Endothelial cell of hepatic sinusoid (primary cell): ENCODE measurements at regions not wholly inside any gene's neighbourhood (a gene's known extent, or its start where the extent isn't known, plus 50 kb on each side); places are given as distances from the start of the nearest gene placed in this dataset.

Experiments used
- in situ Hi-C: cut with HindIII; loops from 2 replicates; pipeline ENCODE4 v1.10.0; 2017; ENCODE audit warnings: low sequenced_read_pairs

DNA sequence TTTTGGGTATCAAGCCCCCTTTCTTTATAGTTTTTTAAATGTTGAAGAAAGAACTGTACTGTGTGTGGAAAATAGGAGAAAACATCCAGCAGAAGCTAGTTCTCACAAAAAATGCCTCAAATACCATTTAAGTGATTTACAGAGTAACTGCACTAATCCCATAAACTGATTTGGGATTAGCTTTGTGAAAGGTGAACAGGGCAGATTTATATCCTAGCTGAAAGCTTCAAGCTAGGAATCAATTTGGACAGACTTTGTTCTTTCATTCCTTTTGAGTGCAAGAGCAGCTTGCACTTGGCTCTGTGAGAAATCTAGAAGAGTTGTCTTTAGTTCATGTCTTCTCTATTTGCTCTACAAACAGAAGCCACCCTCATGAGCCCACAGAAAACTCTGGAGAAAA is 183.9 kb upstream of the VRK2 start:
- in situ Hi-C loops: no loop called here

DNA sequence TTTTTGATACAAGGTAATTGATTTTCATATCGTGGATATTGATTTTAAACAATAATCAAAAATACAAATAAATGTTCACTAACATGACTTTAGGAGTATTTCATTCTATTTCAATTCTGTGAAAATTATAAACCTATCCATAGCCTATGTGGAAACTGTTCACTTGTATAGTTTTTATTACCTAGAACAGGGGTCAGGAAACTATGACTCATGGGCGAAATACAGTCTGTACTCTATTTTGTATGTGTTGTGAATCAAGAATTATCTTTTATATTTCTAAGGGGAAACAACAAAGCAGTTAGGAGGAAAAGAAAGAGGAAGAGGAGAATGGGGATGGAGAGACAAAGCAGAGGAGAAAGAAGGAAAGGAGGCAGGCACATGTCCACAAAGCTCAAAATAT is 181.7 kb upstream of the VRK2 start:
- in situ Hi-C loops: no loop called here

DNA sequence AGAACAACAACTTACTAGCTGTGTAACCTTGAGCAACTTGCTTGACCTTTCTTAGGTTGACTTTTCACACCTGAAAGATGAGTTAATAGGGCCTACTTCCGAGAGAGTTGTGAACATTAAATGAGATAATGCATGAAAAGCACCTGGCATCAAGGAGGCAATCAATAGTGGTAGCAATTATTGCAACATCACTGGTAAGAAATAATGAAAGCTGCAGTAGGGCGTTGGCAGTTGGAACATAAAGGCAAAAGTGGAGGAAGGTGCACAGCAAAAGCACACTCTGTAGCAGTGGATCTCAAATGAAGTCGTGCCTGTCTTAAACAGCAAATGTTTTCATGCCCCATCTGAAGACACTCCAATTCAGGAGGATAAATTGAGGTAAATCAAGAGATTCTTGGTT is 178.9 kb upstream of the VRK2 start:
- in situ Hi-C loops: no loop called here

DNA sequence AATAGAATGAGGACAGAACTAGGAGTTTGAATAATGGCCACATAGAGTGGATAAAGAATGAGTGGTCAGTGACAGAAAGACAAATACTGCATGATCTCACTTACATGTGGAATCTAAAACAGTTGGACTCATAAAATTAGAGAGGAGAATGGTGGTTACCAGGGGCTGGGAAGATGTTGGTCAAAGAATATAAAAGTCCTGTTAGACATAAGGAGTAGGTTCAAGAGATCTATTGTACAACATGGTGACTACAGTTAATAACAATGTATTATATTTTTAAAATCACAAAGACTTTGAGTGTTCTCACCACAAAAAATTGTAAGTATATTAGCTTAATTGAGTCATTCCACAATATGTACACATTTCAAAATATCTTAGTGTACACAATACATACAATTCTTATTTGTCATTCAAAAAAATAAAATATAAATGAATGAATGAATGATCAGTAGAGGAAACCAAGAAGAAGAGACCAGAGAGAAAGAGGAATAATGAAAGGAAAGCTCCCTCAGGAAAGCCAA is 177.9 kb upstream of the VRK2 start:
- in situ Hi-C loops: no loop called here

DNA sequence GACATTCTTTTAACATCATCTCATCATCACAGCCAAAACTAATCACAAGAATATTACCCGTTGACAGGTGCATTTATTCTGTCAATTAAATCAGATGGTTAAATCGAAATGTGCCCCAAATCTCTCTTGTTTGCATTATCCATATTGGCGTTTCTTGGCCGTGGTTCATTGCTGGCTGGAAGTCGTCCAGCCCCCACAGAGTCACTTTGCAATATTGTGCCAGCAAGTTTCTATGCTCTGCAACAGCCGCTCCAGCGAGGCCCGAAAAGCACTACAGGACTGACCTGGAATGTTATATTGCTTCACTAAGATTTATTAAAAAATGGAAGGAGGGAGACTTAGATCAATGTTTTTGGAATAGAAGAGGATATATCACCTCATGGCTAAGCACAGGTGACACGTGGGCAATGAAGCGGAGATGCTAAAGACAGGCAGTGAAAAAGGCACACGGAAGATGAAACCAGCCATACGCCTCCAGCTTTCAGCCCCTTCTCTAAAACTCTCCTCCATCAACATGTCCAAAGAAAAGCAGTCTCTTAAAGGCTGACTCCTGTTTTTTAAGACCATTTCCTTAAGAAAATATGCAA is 176.8 kb upstream of the VRK2 start:
- in situ Hi-C loops: no loop called here

DNA sequence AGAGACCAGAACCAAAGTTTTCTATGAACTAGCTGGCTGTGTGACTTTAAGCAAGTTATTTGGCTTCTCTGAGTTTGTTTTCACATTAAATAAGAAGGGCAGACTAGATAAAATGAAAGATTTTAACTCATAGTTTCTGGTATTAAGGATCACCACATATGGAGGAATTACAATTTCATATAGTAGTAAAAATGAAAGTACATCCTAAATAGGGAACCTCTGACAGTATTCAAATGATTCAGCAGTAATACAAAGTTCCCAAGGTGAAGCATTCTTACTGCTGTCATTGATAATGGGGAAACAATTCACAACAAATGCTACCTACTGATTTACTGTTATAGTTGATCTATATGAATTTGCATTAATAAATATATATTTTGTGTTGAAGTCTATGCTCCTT is 170.3 kb upstream of the VRK2 start:
- in situ Hi-C loops: no loop called here

DNA sequence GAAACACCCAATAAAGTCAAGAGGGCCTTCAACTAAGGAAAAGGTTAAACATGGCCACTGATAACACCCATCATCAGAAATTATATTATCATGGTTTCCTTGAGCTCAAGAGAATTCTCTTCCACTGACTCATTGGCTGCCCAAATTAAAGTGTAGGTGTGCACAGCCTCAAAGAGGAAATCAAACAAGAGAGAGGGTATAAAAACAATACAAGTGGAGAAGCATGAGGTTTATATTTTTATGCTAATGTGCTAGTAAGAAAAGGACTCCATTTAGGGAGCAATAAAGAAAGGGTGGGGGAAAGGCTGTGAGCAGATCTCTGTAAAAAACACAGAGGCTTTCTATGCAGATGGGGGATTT is 168.8 kb upstream of the VRK2 start:
- in situ Hi-C loops: no loop called here

DNA sequence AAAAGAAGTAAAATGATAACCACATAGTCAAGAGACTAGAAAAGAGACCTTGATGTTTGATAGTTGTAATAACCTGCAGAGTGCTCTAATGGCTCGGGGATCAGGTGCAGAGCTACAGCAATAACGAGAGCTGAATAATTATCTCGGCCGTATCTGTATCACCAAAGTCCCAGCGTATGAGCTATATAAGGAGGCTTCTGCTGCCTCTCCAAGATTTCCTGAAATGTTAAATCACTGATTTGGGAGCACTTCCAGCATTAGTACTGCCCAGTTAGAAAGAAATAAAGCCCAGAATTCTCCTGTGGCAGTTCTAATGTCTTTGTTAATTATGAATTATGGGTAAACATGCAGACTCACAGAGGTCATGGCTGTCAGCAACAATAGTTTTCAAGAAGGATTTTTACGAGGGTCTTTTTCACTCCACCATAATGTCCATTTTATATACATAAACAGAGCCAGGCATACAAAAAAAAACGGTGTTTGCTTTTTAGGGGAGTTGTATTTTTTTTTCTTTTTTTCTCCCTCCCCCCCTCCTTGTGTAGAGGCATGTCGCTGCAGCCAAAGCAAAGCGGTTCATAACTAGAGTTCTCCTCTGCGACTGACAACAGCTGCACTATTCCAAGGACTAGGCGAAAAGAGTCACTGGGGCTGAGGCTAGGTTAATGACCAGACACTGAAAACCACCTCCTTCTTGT is 168.3 kb upstream of the VRK2 start:
- in situ Hi-C loops: no loop called here

DNA sequence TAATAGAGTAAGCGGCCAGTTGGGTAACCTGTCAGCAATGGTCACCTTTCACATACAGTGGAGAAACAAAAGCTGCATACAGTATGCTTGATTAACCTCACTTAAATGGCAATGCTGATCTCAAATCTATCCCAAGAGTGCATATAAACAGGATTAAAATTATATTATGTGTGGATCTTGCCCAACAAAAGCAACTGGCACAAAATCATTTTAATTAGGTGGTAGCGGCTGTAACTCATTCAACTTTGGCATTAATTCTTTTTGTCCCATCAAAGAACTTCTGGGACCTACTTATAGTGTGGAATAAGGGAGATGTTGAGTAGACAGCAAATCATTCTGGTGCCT is 167.8 kb upstream of the VRK2 start:
- in situ Hi-C loops: no loop called here

DNA sequence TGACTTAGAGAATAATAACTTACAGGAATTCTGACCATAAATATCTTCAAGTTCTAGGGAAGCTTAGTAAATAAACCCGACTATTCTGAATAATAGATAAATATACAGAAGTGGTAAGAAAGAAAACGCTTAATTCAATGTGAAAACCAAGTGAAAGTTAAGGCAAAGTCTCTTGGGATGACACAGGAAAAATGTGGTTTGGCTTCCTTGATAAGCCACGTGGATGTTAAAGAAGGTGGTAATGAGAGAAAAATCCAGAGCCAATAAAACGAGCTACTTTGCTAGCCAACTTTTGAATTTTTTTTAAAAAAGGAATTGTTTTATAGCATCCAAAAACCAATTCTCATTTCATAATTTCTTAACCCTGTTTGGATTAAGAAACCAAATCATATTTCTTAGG is 166.2 kb upstream of the VRK2 start:
- in situ Hi-C loops: loop anchor here (10.0 kb wide), 1 partner anchor 964 kb away; no protein-coding TSS in a partner anchor

DNA sequence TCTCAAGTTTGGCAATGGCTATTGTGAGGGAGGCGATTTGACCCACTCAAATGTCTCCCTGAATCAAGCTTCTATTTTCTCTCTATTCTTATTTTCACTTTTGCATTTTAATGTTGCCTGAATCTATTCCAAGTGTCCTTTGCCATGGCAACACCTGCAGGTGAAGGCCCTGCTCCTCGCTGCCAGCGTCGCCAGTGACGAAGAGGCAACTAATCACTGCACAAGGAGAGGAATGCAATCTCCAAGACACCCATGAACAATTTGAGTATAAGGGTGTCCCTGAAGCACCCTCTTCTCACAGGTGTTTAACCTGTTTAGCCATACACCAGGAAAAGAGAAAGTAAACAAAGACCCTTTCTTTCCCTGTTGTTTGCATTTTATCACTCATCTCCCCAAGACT is 165.6 kb upstream of the VRK2 start:
- in situ Hi-C loops: loop anchor here (10.0 kb wide), 1 partner anchor 964 kb away; no protein-coding TSS in a partner anchor

DNA sequence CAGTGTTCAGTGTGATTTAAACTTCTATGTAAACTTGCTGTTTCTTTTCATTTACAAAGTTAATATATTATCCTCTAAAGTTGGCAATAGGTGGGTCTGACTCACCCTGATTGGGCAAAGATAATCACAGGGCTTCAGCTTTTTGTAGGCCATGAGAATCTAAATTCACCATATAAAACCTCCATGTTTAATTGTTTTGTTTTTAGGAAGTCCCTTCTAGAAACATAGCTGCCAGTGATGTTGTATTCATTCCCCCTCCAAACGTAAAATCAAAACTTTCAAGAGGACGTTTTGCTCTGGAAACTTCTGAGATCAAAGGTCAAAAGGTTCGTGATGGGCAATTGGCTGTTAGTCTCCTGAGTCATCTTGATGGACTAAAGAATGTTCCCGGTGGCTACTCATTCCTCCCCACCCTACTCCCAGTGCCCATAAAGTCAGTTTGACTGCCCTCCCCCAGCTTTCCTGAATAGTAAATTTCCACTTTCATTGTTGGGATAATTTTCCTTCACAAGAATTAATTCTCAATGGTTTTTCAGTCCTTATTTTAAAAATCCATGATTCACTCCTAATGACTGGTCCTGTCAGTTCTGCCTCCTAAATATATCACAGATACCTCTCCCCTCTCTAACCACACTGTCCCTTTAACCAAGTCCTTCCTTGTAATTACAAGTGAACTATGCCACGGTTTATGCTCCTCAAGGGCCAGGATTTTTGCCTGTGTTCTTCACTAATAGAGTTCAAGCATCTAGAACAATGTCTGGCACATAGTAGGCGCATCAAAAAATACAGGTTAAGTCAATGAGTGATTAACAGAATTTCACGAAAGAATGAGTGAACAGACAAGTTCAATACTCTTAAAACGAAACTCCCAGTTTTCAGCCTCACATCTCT is 164.4 kb upstream of the VRK2 start:
- in situ Hi-C loops: loop anchor here (10.0 kb wide), 1 partner anchor 963 kb away; no protein-coding TSS in a partner anchor

DNA sequence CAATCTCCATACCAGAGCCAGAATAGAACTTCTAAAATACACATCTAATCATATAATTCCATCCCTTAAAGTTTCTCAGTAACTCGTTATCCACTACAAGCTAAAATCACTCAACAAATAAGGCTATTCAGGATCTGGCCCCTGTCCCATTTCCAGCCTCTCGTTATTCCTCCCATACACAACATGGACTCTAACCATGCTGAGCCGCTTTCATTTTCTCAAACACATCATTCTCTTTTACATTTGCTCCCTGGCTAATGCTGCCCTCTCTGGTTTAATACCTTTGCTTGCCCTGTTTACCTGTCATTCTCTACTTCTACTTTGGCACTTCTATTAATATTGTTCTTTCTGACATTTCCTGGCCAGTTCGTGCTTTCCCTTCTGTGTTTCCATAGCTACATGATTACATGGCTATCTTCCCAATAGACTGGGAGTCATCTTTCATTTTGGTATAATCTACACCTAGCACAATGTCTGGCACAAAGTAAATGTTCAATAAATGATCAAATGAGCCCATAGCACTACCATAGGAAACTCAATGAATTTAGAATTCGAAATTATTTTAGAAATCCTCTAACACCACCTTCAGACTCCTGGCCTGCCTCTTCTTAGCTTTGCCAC is 163.6 kb upstream of the VRK2 start:
- in situ Hi-C loops: loop anchor here (10.0 kb wide), 1 partner anchor 962 kb away; no protein-coding TSS in a partner anchor

DNA sequence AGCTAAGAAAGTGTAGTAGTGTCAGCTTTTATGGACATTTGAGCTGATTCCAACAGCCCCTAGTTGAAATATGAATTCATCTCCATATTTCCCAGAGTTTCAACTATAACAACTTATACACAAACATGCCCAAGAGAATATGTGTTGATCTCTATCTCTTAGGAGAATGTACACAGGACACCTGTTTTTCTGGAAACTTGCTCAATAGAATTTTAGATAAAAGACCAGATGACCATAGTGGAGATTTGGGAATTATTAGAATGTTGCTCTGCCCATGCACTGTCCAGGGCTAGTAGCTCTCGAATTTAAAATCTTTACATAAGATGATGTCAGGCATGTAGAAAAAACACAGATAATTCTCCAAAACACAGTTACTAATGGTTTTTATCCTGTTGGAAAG is 162.3 kb upstream of the VRK2 start:
- in situ Hi-C loops: loop anchor here (10.0 kb wide), 1 partner anchor 961 kb away; no protein-coding TSS in a partner anchor

DNA sequence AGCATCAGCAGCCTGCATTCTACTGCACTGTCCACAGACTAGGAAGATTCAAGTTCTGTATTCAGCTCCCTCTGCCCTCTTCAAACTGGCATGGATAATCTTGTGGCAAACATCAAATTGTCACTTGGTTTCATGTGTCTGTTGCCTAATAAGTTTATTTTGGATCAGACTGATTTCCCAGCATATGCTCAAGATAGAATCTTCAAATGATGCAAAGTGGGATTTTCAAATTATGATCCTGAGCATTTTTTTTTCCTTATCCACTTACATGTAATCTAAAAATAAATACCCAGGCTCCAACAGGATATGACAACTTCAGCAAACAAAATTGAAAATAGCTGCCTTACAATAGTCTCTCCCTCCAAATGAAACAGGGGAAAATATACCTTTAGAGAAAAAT is 160.9 kb upstream of the VRK2 start:
- in situ Hi-C loops: loop anchor here (10.0 kb wide), 1 partner anchor 959 kb away; no protein-coding TSS in a partner anchor

DNA sequence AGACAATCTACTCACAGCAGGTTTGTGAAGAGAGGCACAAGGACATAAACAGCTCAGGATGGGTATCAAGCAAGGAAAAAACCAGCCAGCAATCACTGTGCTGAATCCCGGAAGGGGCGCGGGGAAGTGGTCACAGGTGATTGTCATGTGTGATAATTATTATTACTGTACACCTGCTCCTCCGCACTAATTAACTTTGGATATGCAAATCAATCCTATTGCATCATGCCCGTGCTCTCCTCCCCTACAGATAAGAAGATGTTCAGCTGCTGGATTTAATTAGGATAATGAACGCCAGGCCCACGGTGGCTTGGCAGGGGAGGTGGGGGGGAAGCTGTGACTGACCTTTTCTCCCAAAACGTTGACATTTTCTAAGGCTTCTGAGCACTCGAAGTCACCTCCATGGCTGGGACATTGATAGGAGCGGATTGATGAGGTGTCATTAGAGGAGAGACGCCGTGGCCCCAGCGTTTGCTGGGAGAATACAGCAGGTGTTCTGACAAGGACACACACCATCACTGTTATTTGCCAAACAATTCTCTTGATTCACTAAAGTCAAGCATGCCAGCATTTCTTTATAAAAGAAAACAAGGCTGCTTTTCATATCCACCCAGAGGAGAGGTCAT is 160.3 kb upstream of the VRK2 start:
- in situ Hi-C loops: loop anchor here (10.0 kb wide), 1 partner anchor 959 kb away; no protein-coding TSS in a partner anchor

DNA sequence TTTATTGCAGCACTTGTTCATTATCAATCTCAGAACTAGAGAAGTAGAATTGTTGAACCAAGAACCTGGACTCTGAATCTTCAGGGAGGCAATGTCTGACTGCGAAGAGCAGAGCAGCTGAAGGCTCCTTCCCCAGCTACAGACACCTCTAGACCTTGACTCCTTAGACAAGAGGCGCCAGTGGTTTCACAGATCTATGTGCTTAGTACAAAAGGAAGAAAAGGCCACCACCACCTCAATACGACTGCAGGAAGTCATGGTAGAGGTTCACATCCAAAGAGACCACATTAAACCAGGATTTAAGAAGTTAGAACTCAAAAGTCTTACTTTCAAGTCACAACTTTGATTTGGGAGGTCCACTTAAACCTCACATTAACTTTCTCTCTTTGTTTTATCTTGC is 158.1 kb upstream of the VRK2 start:
- in situ Hi-C loops: loop anchor here (10.0 kb wide), 1 partner anchor 956 kb away; no protein-coding TSS in a partner anchor

DNA sequence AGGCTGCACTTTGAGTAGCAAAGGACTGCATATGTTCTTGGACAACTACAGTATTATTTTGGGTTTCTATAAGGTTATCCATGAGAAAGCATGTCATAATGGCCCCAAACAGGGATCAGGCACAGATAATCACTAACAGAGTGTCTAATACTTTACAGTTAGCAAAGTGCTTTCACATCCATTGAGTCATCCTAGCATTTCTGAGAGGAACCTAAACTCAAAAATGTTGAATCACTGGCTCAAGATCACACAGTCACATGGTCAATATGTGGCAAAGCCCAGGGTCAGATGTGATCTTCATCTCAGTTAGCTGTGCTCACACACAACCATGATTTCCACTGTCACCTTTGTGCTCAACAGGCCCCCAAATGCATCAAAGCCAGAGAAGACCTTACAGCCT is 156.1 kb upstream of the VRK2 start:
- in situ Hi-C loops: no loop called here

DNA sequence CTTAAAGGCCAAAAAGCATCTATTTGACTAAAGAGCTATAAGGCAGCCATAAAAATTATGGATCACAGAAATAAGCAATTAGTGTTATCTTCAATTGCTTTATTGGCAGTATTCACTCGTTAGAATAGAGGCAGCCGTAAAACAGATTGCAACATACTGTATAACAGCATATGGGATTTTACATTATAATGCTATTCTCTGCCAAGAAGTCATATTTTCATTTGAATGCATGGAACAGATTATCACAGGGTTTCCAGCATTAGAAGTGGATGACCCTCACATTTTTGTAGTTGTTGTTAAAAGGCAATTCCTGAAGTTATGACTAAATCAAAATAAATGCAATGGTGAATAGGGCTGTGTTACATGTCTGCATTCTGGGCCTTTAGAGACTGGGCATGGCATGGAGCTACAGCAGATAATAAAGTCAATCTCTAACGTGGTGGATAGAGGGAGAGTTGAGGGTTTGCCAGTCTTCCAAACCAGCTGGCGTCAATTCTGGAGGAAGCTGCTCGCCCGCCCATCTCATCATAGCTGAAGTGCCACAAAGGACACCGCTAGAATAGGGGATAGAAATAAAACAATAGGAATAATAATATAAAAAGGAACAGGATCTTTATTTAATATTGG is 155.4 kb upstream of the VRK2 start:
- in situ Hi-C loops: no loop called here

DNA sequence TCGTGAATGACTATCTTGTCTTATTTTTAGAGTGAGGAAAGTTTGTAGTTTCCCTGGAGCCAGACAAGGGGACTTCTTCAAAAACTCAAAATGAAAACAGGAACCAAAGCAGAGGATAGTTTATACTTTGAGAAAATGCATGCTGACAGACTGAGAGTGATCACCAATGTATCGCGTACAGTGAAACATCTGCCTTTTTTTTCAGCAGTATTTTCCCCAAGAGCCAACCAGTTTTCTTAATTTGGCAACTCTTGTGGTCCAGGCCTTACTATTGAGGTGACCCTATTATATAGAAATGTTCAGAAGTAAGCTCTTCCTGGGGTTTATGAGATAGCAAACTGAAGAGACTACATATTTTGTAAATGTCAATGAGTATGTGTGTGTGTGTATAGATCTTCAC is 153.7 kb upstream of the VRK2 start:
- in situ Hi-C loops: no loop called here
